Right lobe of liver (tissue), 6 donors: ENCODE measurements at regions not wholly inside any gene's neighbourhood (a gene's known extent, or its start where the extent isn't known, plus 50 kb on each side); places are given as distances from the start of the nearest gene placed in this dataset.

Experiments used
- ATAC-seq, 4 donors: fragments of 200-7000 bp; cut with Tn5 transposase; one replicate each; pipeline ENCODE4 v1.9.1; 2020; ENCODE audit warnings: mild to moderate bottlenecking in 4 of 4, moderate library complexity in 4 of 4
- DNase-seq, 3 donors: peaks; one replicate each; pipeline ENCODE4 v3.0.0-alpha.2; 2020
- H3K27ac ChIP-seq, 3 donors: fragments of 200-600 bp; one replicate each; pipeline ENCODE4 v1.8.0; 2022
- H3K27me3 ChIP-seq, 2 donors: fragments of 200-600 bp; one replicate each; pipeline ENCODE4 v1.8.0; 2022
- H3K36me3 ChIP-seq, 4 donors: fragments of 200-600 bp; sonication (generic) in 1 of 4; one replicate each; pipeline versions ENCODE4 v1.5.1 to v1.8.0; 2017 to 2022; ENCODE audit warnings: control low read depth in 1 of 4
- H3K4me1 ChIP-seq, 4 donors: fragments of 200-600 bp; sonication (generic) in 1 of 4; one replicate each; pipeline versions ENCODE4 v1.5.1 to v1.8.0; 2017 to 2022; ENCODE audit warnings: control low read depth in 1 of 4
- H3K4me3 ChIP-seq, 3 donors: fragments of 200-600 bp; one replicate each; pipeline ENCODE4 v1.8.0; 2022
- H3K9me3 ChIP-seq, 4 donors: fragments of 200-600 bp; sonication (generic) in 1 of 4; one replicate each; pipeline versions ENCODE4 v1.5.1 to v1.8.0; 2017 to 2022; ENCODE audit warnings: control low read depth in 1 of 4
- CTCF ChIP-seq, 4 donors: fragments of 200-600 bp in 3 of 4; fragments of 450-650 bp in 1 of 4; IDR thresholded peaks; one replicate each; pipeline versions ENCODE4 v1.5.1 to v1.8.0; 2016 to 2022; ENCODE audit warnings: antibody characterized with exemption in 4 of 4, mild to moderate bottlenecking in 2 of 4
- POLR2A ChIP-seq: fragments of 450-650 bp; IDR thresholded peaks from one replicate; pipeline ENCODE4 v1.6.1; 2017; ENCODE audit warnings: antibody characterized with exemption, mild to moderate bottlenecking
- WGBS: methylation state at CpG from one replicate; pipeline ENCODE4 v1.1.6; 2018; ENCODE audit warnings: low coverage, low lambda C conversion rate; ENCODE audit not compliant: insufficient coverage; ENCODE audit errors: missing lambda C conversion rate; 5-methylcytosine and 5-hydroxymethylcytosine counted together
- intact Hi-C, 2 donors: fragments of 100-400 bp; cut with DNase I; formaldehyde crosslinking; loops; one replicate each; pipeline versions ENCODE4 v1.11.2 to v1.14.1; 2022
- donor health status: DM: no; HTN: yes; CAD: no.
- donor health status: DM: no; HTN: no; CAD: no.
- donor health status: DM: no; HTN: no; CAD: no.
- donor health status: DM: no; HTN: yes; CAD: no.
- donor health status: DM: no; HTN: yes; CAD: no.

DNA sequence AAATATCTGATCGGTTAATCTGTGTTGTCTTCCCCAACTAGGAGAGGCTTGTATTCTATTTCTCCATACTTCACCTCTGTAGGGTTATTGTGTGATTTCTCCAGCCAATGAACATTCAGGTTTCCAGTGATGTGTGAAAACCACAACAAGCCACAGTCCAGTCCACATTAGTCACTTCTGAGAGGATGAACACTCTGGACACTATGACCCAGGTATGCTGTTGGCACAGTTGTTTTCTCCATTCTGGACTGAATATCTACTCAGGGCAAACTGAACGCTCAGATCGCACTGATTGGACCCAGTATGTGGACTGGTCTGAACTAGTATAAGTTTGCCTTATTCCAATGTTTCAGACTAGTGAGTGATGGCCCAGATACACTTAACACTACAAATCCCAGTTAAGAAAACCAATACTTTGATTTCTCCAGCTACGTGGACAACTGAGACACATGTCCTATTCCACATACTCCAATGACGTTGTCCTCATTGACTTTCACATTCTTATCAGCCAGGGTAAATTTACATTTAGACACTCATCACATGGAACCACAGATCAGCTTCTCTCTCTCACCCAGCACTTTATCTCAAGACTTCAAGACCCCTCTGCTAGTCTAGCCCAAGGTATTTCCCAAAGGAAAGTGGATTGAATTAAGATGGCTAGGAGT, 587.4 kb upstream of the SGO1 start:
- H3K4me3 ChIP-seq: no peak overlapping the region
- H3K4me1 ChIP-seq: peaks cover 0 to 6% (median 0%) of the 10 kb centered on the region in 4 donors
- peak overlapping the region; percentile 14 to 48 (median 18) for H3K27ac ChIP-seq
- TF ChIP-seq CTCF (IDR thresholded peaks at IDR 0.05) (no peak), POLR2A (no peak)
- 13% methylated on average over 5 of the region's 5 CpGs for WGBS
- no peaks in the 10 kb centered on the region for H3K36me3 ChIP-seq
- intact Hi-C loops: no loop called here
- no peaks in the 10 kb centered on the region for H3K27me3 ChIP-seq
- H3K9me3 ChIP-seq: no peaks in the 10 kb centered on the region
- DNase-seq: no peak
- ATAC-seq: peak; percentile 82 to 89 (median 86)

GRCh38 chr3:20772869-20773268, 586.9 kb upstream of the SGO1 start:
- intact Hi-C loops: no loop called here
- Histone ChIP-seq H3K4me1 (peaks cover 0 to 6% (median 0%) of the 10 kb centered on the region in 4 donors), H3K36me3 (no peaks in the 10 kb centered on the region), H3K4me3 (no peak overlapping the region), H3K9me3 (no peaks in the 10 kb centered on the region), H3K27me3 (no peaks in the 10 kb centered on the region), H3K27ac (peak overlapping the region; percentile 14 to 48 (median 18))
- no peak for TF ChIP-seq CTCF (IDR thresholded peaks at IDR 0.05)
- no peak for TF ChIP-seq POLR2A
- no peak for DNase-seq
- peak; percentile 82 to 86 (median 86) for ATAC-seq

GRCh38 chr3:20769430-20769829, 583.4 kb upstream of the SGO1 start:
- peaks cover 0 to 6% (median 0%) of the 10 kb centered on the region in 4 donors for H3K4me1 ChIP-seq
- H3K27me3 ChIP-seq: no peaks in the 10 kb centered on the region
- TF ChIP-seq POLR2A: no peak
- no peak for TF ChIP-seq CTCF (IDR thresholded peaks at IDR 0.05)
- no peaks in the 10 kb centered on the region for H3K36me3 ChIP-seq
- H3K4me3 ChIP-seq: no peak overlapping the region
- no peak for DNase-seq
- intact Hi-C loops: no loop called here
- H3K27ac ChIP-seq: no peak overlapping the region
- ATAC-seq: no peak
- H3K9me3 ChIP-seq: no peaks in the 10 kb centered on the region
- 35% methylated on average over 4 of the region's 4 CpGs for WGBS

DNA sequence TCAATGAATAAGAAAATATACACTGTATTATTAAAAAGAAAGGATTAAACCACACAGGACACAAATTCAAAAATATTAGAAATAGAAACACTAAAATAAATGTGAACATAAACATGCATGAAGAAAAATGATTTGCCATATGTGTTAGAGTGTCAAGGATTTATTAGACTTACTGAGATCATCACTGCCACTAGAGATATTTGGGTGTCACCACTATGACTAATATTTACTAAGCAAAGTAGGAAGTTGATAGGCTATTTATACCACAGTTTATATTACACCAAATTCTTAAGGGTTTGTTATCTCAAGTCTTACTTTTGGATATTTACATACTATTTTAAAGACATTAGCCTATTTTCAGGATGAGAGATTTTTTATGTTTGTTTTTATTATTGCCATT, 575.0 kb upstream of the SGO1 start:
- no peak for TF ChIP-seq POLR2A
- no peak for TF ChIP-seq CTCF (IDR thresholded peaks at IDR 0.05)
- no peaks in the 10 kb centered on the region for H3K9me3 ChIP-seq
- intact Hi-C loops: no loop called here
- H3K4me3 ChIP-seq: no peak overlapping the region
- no peaks in the 10 kb centered on the region for H3K27me3 ChIP-seq
- DNase-seq (no peak), ATAC-seq (no peak)
- H3K36me3 ChIP-seq: no peaks in the 10 kb centered on the region
- H3K4me1 ChIP-seq: no peaks in the 10 kb centered on the region
- no peak overlapping the region for H3K27ac ChIP-seq

GRCh38 chr3:20752416-20752815, 566.4 kb upstream of the SGO1 start:
- no peaks in the 10 kb centered on the region for H3K27me3 ChIP-seq
- H3K27ac ChIP-seq: no peak overlapping the region
- intact Hi-C loops: no loop called here
- TF ChIP-seq CTCF (IDR thresholded peaks at IDR 0.05) (no peak), POLR2A (no peak)
- H3K9me3 ChIP-seq: no peaks in the 10 kb centered on the region
- no peaks in the 10 kb centered on the region for H3K36me3 ChIP-seq
- H3K4me3 ChIP-seq: no peak overlapping the region
- no peaks in the 10 kb centered on the region for H3K4me1 ChIP-seq
- ATAC-seq (no peak), DNase-seq (no peak)
- 13% methylated on average over 1 of the region's 1 CpG for WGBS
